Right ventricle myocardium superior (tissue), 1 donor: ENCODE measurements at regions not wholly inside any gene's neighbourhood (a gene's known extent, or its start where the extent isn't known, plus 50 kb on each side); places are given as distances from the start of the nearest gene placed in this dataset.
A peak's percentile ranks its signal among the peaks of the same experiment; 100 is the strongest.
"Not testable (repeated sequence)": the region's sequence is repeated elsewhere in the genome, so short reads cannot be mapped to it uniquely, and the experiment has no call there.

Source experiments
- ATAC-seq: fragments of 200-7000 bp; cut with Tn5 transposase; one replicate; pipeline ENCODE4 v1.9.1; 2020; ENCODE audit warnings: mild to moderate bottlenecking; ENCODE audit not compliant: poor library complexity
- DNase-seq: peaks from one replicate; pipeline ENCODE4 v3.0.0-alpha.2; 2020
- intact Hi-C: fragments of 100-400 bp; cut with DNase I; formaldehyde crosslinking; loops from one replicate; pipeline ENCODE4 v1.11.2; 2022
- donor health status: DM: no; HTN: yes; CAD: no; lungs with severe emphysema.

- ATAC-seq, DNase-seq, intact Hi-C loops: not testable (repeated sequence)
These were observed 262.1 kb downstream of the DKK2 start for GRCh38 chr4:106774055-106774454.

- intact Hi-C loops = no loop called here
- DNase-seq (no peak), ATAC-seq (no peak)
These were observed 262.8 kb downstream of the DKK2 start for GRCh38 chr4:106773076-106773905.

GRCh38 chr4:106767991-106768390, 268.1 kb downstream of the DKK2 start:
- DNase-seq = no peak
- intact Hi-C loops = no loop called here
- no peak for ATAC-seq

- intact Hi-C loops = no loop called here
- ATAC-seq (no peak), DNase-seq (no peak)
These were observed 269.6 kb downstream of the DKK2 start for GRCh38 chr4:106766519-106766918.

- ATAC-seq (no peak), DNase-seq (no peak)
- intact Hi-C loops = no loop called here
These were observed 271.3 kb downstream of the DKK2 start for GRCh38 chr4:106764774-106765173.

- ATAC-seq (no peak), DNase-seq (no peak)
- intact Hi-C loops = no loop called here
These were observed 273.3 kb downstream of the DKK2 start for GRCh38 chr4:106762666-106763443.

- intact Hi-C loops = no loop called here
These were observed 282.7 kb downstream of the DKK2 start for GRCh38 chr4:106753426-106753825.

GRCh38 chr4:106746451-106746850, 289.7 kb downstream of the DKK2 start:
- no peak for ATAC-seq
- intact Hi-C loops = no loop called here

More at GRCh38 chr4:106753426-106753825, 282.7 kb downstream of the DKK2 start:
- DNase-seq (no peak), ATAC-seq (no peak)

GRCh38 chr4:106738121-106738520, 298.0 kb downstream of the DKK2 start:
- DNase-seq = no peak
- intact Hi-C loops = no loop called here
- no peak for ATAC-seq

More at GRCh38 chr4:106746451-106746850, 289.7 kb downstream of the DKK2 start:
- no peak for DNase-seq

- DNase-seq (no peak), ATAC-seq (no peak)
- intact Hi-C loops = no loop called here
These were observed 317.6 kb downstream of the DKK2 start for GRCh38 chr4:106718548-106718947.

- ATAC-seq = no peak
- intact Hi-C loops = no loop called here
- DNase-seq = no peak
These were observed 319.0 kb downstream of the DKK2 start for GRCh38 chr4:106717091-106717490.

GRCh38 chr4:106715825-106716224, 320.3 kb downstream of the DKK2 start:
- ATAC-seq = no peak
- intact Hi-C loops = no loop called here
- no peak for DNase-seq

GRCh38 chr4:106708464-106708816, 327.7 kb downstream of the DKK2 start:
- ATAC-seq (peak; percentile 18), DNase-seq (no peak)
- intact Hi-C loops = no loop called here

- DNase-seq (no peak), ATAC-seq (no peak)
- intact Hi-C loops = no loop called here
These were observed 328.2 kb downstream of the DKK2 start for GRCh38 chr4:106707776-106708463.

GRCh38 chr4:106704253-106704870, 331.8 kb downstream of the DKK2 start:
- DNase-seq (no peak), ATAC-seq (no peak)
- intact Hi-C loops = no loop called here

GRCh38 chr4:106700321-106700720, 331.7 kb upstream of the GIMD1 start:
- ATAC-seq = no peak
- DNase-seq = no peak

GRCh38 chr4:106698621-106699195, 330.1 kb upstream of the GIMD1 start:
- no peak for DNase-seq
- ATAC-seq = no peak
- intact Hi-C loops = no loop called here

More at GRCh38 chr4:106700321-106700720, 331.7 kb upstream of the GIMD1 start:
- intact Hi-C loops = no loop called here

- DNase-seq (no peak), ATAC-seq (no peak)
- intact Hi-C loops = no loop called here
These were observed 327.1 kb upstream of the GIMD1 start for GRCh38 chr4:106695501-106696262.
